H1 (cell line): ENCODE measurements at regions not wholly inside any gene's neighbourhood (a gene's known extent, or its start where the extent isn't known, plus 50 kb on each side); places are given as distances from the start of the nearest gene placed in this dataset.

Experiments
- CTCF ChIA-PET: fragments of 300-600 bp; sonication (Branson Sonifier 250); formaldehyde crosslinking; loops from one replicate; lab custom pipeline; 2021; ENCODE audit not compliant: partially characterized antibody; lab: Charles Lee
- POLR2A ChIA-PET: fragments of 300-600 bp; sonication (Branson Sonifier 250); formaldehyde crosslinking; loops from one replicate; lab custom pipeline; 2021; ENCODE audit warnings: inconsistent platforms; ENCODE audit not compliant: partially characterized antibody; lab: Charles Lee
- DNase-seq, 2 experiments: peaks; one replicate each; pipeline versions ENCODE4 v3.0.0 to v3.0.0-alpha.2; 2010 to 2022; ENCODE audit warnings: low spot score in 2 of 2, low read depth in 1 of 2, mixed read lengths in 1 of 2
- FAIRE-seq: peaks from 2 replicates; lab custom pipeline; 2011; peaks lifted over from hg19 to GRCh38; lab: Jason Lieb, UNC
- H2AFZ ChIP-seq: 2 replicates; pipeline ENCODE4 v1.8.1; 2012; ENCODE audit warnings: low read length, inconsistent platforms
- H2AK5ac ChIP-seq: 2 replicates; pipeline ENCODE4 v1.6.1; 2013; ENCODE audit warnings: low read depth, low read length
- H2BK120ac ChIP-seq: replicated peaks from 2 replicates; pipeline ENCODE3; 2013; ENCODE audit warnings: low read depth, low read length, inconsistent platforms
- H2BK12ac ChIP-seq: 2 replicates; pipeline ENCODE4 v1.6.1; 2013; ENCODE audit warnings: low read depth, low read length
- H2BK15ac ChIP-seq: 2 replicates; pipeline ENCODE4 v1.6.1; 2013; ENCODE audit warnings: low read length
- H2BK20ac ChIP-seq: 2 replicates; pipeline ENCODE4 v1.6.1; 2013; ENCODE audit warnings: low read length
- H2BK5ac ChIP-seq: 2 replicates; pipeline ENCODE4 v1.6.1; 2013; ENCODE audit warnings: low read depth, low read length
- H3K14ac ChIP-seq: 2 replicates; pipeline ENCODE4 v1.6.1; 2013; ENCODE audit warnings: inconsistent platforms; ENCODE audit not compliant: insufficient read length
- H3K18ac ChIP-seq: 2 replicates; pipeline ENCODE4 v1.6.1; 2013; ENCODE audit warnings: low read length; ENCODE audit errors: extremely low read depth
- H3K23ac ChIP-seq: 2 replicates; pipeline ENCODE4 v1.6.1; 2013; ENCODE audit warnings: inconsistent platforms; ENCODE audit not compliant: insufficient read length
- H3K23me2 ChIP-seq: 2 replicates; pipeline ENCODE4 v1.6.1; 2013; ENCODE audit warnings: low read depth, low read length
- H3K27ac ChIP-seq: 2 replicates; pipeline ENCODE4 v1.6.1; 2011; ENCODE audit warnings: low read depth, low read length, inconsistent platforms
- H3K27me3 ChIP-seq, 4 experiments: replicated peaks in 1 of 4; 1 replicate in 1 of 4; 2 replicates in 3 of 4; pipeline versions ENCODE4 v1.6.1 to v1.8.1; 2011 to 2013; ENCODE audit warnings: low read length in 3 of 4, mild to moderate bottlenecking in 3 of 4, inconsistent platforms in 2 of 4, mixed read lengths in 2 of 4, moderate library complexity in 1 of 4; ENCODE audit not compliant: control insufficient read depth in 3 of 4, insufficient read depth in 3 of 4; ENCODE audit errors: extremely low read depth in 1 of 4
- H3K36me3 ChIP-seq, 4 experiments: 2 replicates each; pipeline versions ENCODE4 v1.6.1 to v1.8.1; 2011 to 2013; ENCODE audit warnings: mild to moderate bottlenecking in 4 of 4, low read length in 3 of 4, moderate library complexity in 2 of 4, control low read depth in 1 of 4, inconsistent platforms in 1 of 4; ENCODE audit not compliant: insufficient read depth in 4 of 4, control insufficient read depth in 2 of 4
- H3K4ac ChIP-seq: replicated peaks from 2 replicates; pipeline ENCODE3; 2013; ENCODE audit warnings: low read length, low read depth, mixed read lengths, inconsistent platforms; ENCODE audit not compliant: insufficient read length
- H3K4me1 ChIP-seq, 4 experiments: replicated peaks in 1 of 4; 1 replicate in 1 of 4; 2 replicates in 3 of 4; pipeline versions ENCODE4 v1.6.1 to v1.8.1; 2011 to 2013; ENCODE audit warnings: low read length in 3 of 4, inconsistent platforms in 2 of 4, mixed read lengths in 1 of 4; ENCODE audit not compliant: insufficient read depth in 4 of 4, control insufficient read depth in 3 of 4
- H3K4me2 ChIP-seq, 2 experiments: 2 replicates each; pipeline versions ENCODE4 v1.6.1 to v1.8.1; 2011 to 2013; ENCODE audit warnings: low read depth in 2 of 2, low read length in 2 of 2, control low read depth in 1 of 2, inconsistent platforms in 1 of 2, mild to moderate bottlenecking in 1 of 2; ENCODE audit not compliant: insufficient read depth in 1 of 2
- H3K4me3 ChIP-seq, 4 experiments: fragments of 200-600, 300-600 bp in 1 of 4; sonication (generic), shearing (Covaris generic), sonication (Bioruptor Twin) in 1 of 4; 2 replicates each; pipeline versions ENCODE4 v1.5.1 to v1.8.1; 2011 to 2016; ENCODE audit warnings: low read length in 4 of 4, low read depth in 3 of 4, control low read depth in 2 of 4, inconsistent platforms in 2 of 4, mild to moderate bottlenecking in 2 of 4, mixed read lengths in 1 of 4, moderate library complexity in 1 of 4; ENCODE audit not compliant: insufficient read depth in 2 of 4; ENCODE audit errors: extremely low read depth in 1 of 4
- H3K56ac ChIP-seq: replicated peaks from 2 replicates; pipeline ENCODE3; 2013; ENCODE audit warnings: low read depth, mild to moderate bottlenecking, mixed read lengths, low read length, inconsistent platforms; ENCODE audit not compliant: insufficient read length
- H3K79me1 ChIP-seq: 2 replicates; pipeline ENCODE4 v1.6.1; 2013; ENCODE audit warnings: low read depth, low read length, control low read depth
- H3K79me2 ChIP-seq, 2 experiments: 2 replicates each; pipeline versions ENCODE4 v1.6.1 to v1.8.1; 2012 to 2013; ENCODE audit warnings: low read length in 2 of 2, mild to moderate bottlenecking in 2 of 2, inconsistent platforms in 1 of 2; ENCODE audit not compliant: insufficient read depth in 2 of 2, control insufficient read depth in 1 of 2
- H3K9ac ChIP-seq, 4 experiments: replicated peaks in 1 of 4; 1 replicate in 1 of 4; 2 replicates in 3 of 4; pipeline versions ENCODE4 v1.6.1 to v1.8.1; 2011 to 2013; ENCODE audit warnings: low read depth in 3 of 4, low read length in 3 of 4, control low read depth in 2 of 4, mild to moderate bottlenecking in 2 of 4, moderate library complexity in 2 of 4, inconsistent platforms in 1 of 4; ENCODE audit errors: extremely low read depth in 1 of 4
- H3K9me3 ChIP-seq, 2 experiments: 2 replicates each; pipeline versions ENCODE4 v1.6.1 to v1.8.1; 2012 to 2013; ENCODE audit warnings: mild to moderate bottlenecking in 2 of 2, moderate library complexity in 2 of 2, control low read depth in 1 of 2, inconsistent platforms in 1 of 2, low read depth in 1 of 2, low read length in 1 of 2, mixed read lengths in 1 of 2; ENCODE audit not compliant: insufficient read depth in 2 of 2
- H4K20me1 ChIP-seq, 2 experiments: replicated peaks in 1 of 2; 2 replicates each; pipeline versions ENCODE3 to v1.8.1; 2011 to 2013; ENCODE audit warnings: inconsistent platforms in 2 of 2, low read length in 2 of 2, mild to moderate bottlenecking in 1 of 2; ENCODE audit not compliant: insufficient read depth in 2 of 2, control insufficient read depth in 1 of 2
- H4K5ac ChIP-seq: 2 replicates; pipeline ENCODE4 v1.6.1; 2013; ENCODE audit warnings: low read length, low read depth, mixed read lengths, inconsistent platforms; ENCODE audit not compliant: insufficient read length
- H4K8ac ChIP-seq: 2 replicates; pipeline ENCODE4 v1.8.0; 2013; ENCODE audit warnings: mild to moderate bottlenecking, moderate library complexity, low read length, inconsistent platforms; ENCODE audit not compliant: insufficient read depth; ENCODE audit errors: extremely low read depth
- H4K91ac ChIP-seq: replicated peaks from 2 replicates; pipeline ENCODE3; 2013; ENCODE audit warnings: low read length, mixed read lengths, inconsistent platforms; ENCODE audit not compliant: insufficient read length
- ATF2 ChIP-seq: IDR thresholded peaks from 2 replicates; pipeline ENCODE4 v1.6.1; 2012; ENCODE audit warnings: low read length, inconsistent platforms
- BCL11A ChIP-seq, 2 experiments: IDR thresholded peaks; one replicate each; pipeline ENCODE4 v1.6.1; 2011; ENCODE audit warnings: low read depth in 2 of 2, low read length in 2 of 2, mild to moderate bottlenecking in 2 of 2
- CEBPB ChIP-seq: IDR thresholded peaks from 2 replicates; pipeline ENCODE4 v1.6.1; 2012; ENCODE audit warnings: low read depth, low read length
- EGR1 ChIP-seq: IDR thresholded peaks from 2 replicates; pipeline ENCODE4 v1.6.1; 2011; ENCODE audit warnings: low read depth, low read length, borderline replicate concordance
- NANOG ChIP-seq: IDR thresholded peaks from 2 replicates; pipeline ENCODE4 v1.6.1; 2011; ENCODE audit warnings: low read length, low read depth, mild to moderate bottlenecking, inconsistent platforms; ENCODE audit not compliant: insufficient read depth, poor library complexity, severe bottlenecking
- RAD21 ChIP-seq, 2 experiments: IDR thresholded peaks in 1 of 2; conservative IDR thresholded peaks in 1 of 2; 2 replicates each; pipeline ENCODE4 v1.6.1; 2011; ENCODE audit warnings: low read depth in 2 of 2, low read length in 2 of 2, improper control_type of control experiment in 1 of 2, inconsistent platforms in 1 of 2, mild to moderate bottlenecking in 1 of 2, moderate library complexity in 1 of 2
- WGBS, 2 experiments: shearing (Covaris generic) in 1 of 2; methylation state at CpG; one replicate each; pipeline versions ENCODE4 v1.1.6 to v1.1.7; 2013 to 2015; ENCODE audit warnings: low lambda C conversion rate in 2 of 2, mixed read lengths in 2 of 2, inconsistent platforms in 1 of 2, low coverage in 1 of 2, missing lambda C conversion rate in 1 of 2; ENCODE audit not compliant: insufficient replicate concordance in 2 of 2, insufficient coverage in 1 of 2, insufficient read length in 1 of 2; ENCODE audit errors: extremely low coverage in 1 of 2, missing lambda C conversion rate in 1 of 2; 5-methylcytosine and 5-hydroxymethylcytosine counted together
- TF ChIP-seq, protein P1 (sequence below), 3 experiments: IDR thresholded peaks; 1 replicate in 2 of 3; 2 replicates in 1 of 3; pipeline versions ENCODE4 v1.5.1 to v1.6.1; 2011; ENCODE audit warnings: low read length in 3 of 3, mild to moderate bottlenecking in 3 of 3, inconsistent platforms in 2 of 3, low read depth in 1 of 3, moderate library complexity in 1 of 3; ENCODE audit not compliant: insufficient read depth in 1 of 3; ENCODE audit errors: control extremely low read depth in 1 of 3

GRCh38 chr2:199606193-199606780 is 148.5 kb upstream of the SATB2 start:
- H3K9ac ChIP-seq = no peak overlapping the region
- no peak overlapping the region for H4K8ac ChIP-seq
- H3K9me3 ChIP-seq = no peaks in the 10 kb centered on the region
- H3K4ac ChIP-seq = no peak overlapping the region
- H3K79me1 ChIP-seq = no peaks in the 10 kb centered on the region
- H3K4me2 ChIP-seq = no peak overlapping the region
- no peak overlapping the region for H3K56ac ChIP-seq
- 58% methylated on average over 4 of the region's 4 CpGs; no CpG with 5 or more reads in 1 of the 2 experiments for WGBS, 2 experiments
- H2BK5ac ChIP-seq = no peak overlapping the region
- H4K91ac ChIP-seq = no peak overlapping the region
- peak overlapping the region; percentile 6 for H2AFZ ChIP-seq
- H3K4me3 ChIP-seq = no peak overlapping the region
- ChIA-PET POLR2A (no interaction called here), CTCF (interaction anchor here (0.5 to 1.8 kb wide), 16 partner anchors 9 to 1271 kb away, joined by 3 to 11 read pairs (median 4); no protein-coding TSS in a partner anchor)
- no peak overlapping the region for H3K23ac ChIP-seq
- no peaks in the 10 kb centered on the region for H3K79me2 ChIP-seq
- H3K27ac ChIP-seq = no peak overlapping the region
- H2BK15ac ChIP-seq = no peak overlapping the region
- no peaks in the 10 kb centered on the region for H3K36me3 ChIP-seq
- H2BK12ac ChIP-seq = no peak overlapping the region
- no peak overlapping the region for H3K14ac ChIP-seq
- no peak overlapping the region for H3K18ac ChIP-seq
- H4K20me1 ChIP-seq = no peaks in the 10 kb centered on the region
- FAIRE-seq (peak; percentile 39), DNase-seq (no peak)
- H2AK5ac ChIP-seq = no peak overlapping the region
- peaks cover 0 to 7% (median 3%) of the 10 kb centered on the region in 4 experiments; a peak in 3 of 7 replicates for H3K4me1 ChIP-seq
- TF ChIP-seq NANOG (no peak), EGR1 (no peak), BCL11A (IDR thresholded peaks at IDR 0.05; ENCODE audit: low read depth in 2 of 2, low read length in 2 of 2) (no peak), ATF2 (no peak), RAD21 (IDR thresholded peaks at IDR 0.05 in 1 of 2, conservative IDR thresholded peaks at IDR 0.05 in 1 of 2; ENCODE audit: low read depth in 2 of 2, low read length in 2 of 2) (peak; percentile 29 to 41; a peak in 2 of 4 replicates), CEBPB (no peak)
- TF ChIP-seq, protein P1, sequence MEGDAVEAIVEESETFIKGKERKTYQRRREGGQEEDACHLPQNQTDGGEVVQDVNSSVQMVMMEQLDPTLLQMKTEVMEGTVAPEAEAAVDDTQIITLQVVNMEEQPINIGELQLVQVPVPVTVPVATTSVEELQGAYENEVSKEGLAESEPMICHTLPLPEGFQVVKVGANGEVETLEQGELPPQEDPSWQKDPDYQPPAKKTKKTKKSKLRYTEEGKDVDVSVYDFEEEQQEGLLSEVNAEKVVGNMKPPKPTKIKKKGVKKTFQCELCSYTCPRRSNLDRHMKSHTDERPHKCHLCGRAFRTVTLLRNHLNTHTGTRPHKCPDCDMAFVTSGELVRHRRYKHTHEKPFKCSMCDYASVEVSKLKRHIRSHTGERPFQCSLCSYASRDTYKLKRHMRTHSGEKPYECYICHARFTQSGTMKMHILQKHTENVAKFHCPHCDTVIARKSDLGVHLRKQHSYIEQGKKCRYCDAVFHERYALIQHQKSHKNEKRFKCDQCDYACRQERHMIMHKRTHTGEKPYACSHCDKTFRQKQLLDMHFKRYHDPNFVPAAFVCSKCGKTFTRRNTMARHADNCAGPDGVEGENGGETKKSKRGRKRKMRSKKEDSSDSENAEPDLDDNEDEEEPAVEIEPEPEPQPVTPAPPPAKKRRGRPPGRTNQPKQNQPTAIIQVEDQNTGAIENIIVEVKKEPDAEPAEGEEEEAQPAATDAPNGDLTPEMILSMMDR (IDR thresholded peaks at IDR 0.05; ENCODE audit: control extremely low read depth in 1 of 3, insufficient read depth in 1 of 3, low read depth in 1 of 3, low read length in 3 of 3) = peak; percentile 5 to 59 (median 38); a peak in 3 of 4 replicates
- no peak overlapping the region for H4K5ac ChIP-seq
- H3K23me2 ChIP-seq = peaks cover 2% of the 10 kb centered on the region; the same call in 1 of the 2 replicates
- no peak overlapping the region for H2BK20ac ChIP-seq
- H3K27me3 ChIP-seq = peaks cover 1 to 14% (median 12%) of the 10 kb centered on the region in 4 experiments
- H2BK120ac ChIP-seq = no peak overlapping the region
